ENCODE measurements at regions not wholly inside any gene's neighbourhood (a gene's known extent, or its start where the extent isn't known, plus 50 kb on each side); places are given as distances from the start of the nearest gene placed in this dataset.
A peak's percentile ranks its signal among the peaks of the same experiment; 100 is the strongest.

- TF ChIP-seq MYC (IDR thresholded peaks at IDR 0.05; ENCODE audit: low read depth, low read length): no peak
- no peak for TF ChIP-seq MAX (IDR thresholded peaks at IDR 0.05; ENCODE audit: low read depth, low read length)
- TF ChIP-seq POLR2A (IDR thresholded peaks at IDR 0.05; ENCODE audit: extremely low read depth, insufficient read length): no peak
- TF ChIP-seq CTCF (IDR thresholded peaks at IDR 0.05; ENCODE audit: low read depth, low read length): no peak
- H3K4me3 ChIP-seq (ENCODE audit: low read depth, low read length): no peak overlapping the region
- DNase-seq (ENCODE audit: low read depth): no peak
These were observed 572.4 kb upstream of the NCAM2 start for GRCh38 chr21:20425856-20426255.

- H3K4me3 ChIP-seq (ENCODE audit: low read depth, low read length): no peak overlapping the region
- no peak for DNase-seq (ENCODE audit: low read depth)
- TF ChIP-seq CTCF (IDR thresholded peaks at IDR 0.05; ENCODE audit: low read depth, low read length) (no peak), POLR2A (IDR thresholded peaks at IDR 0.05; ENCODE audit: extremely low read depth, insufficient read length) (no peak), MAX (IDR thresholded peaks at IDR 0.05; ENCODE audit: low read depth, low read length) (no peak), MYC (IDR thresholded peaks at IDR 0.05; ENCODE audit: low read depth, low read length) (no peak)
These were observed 557.9 kb upstream of the NCAM2 start for GRCh38 chr21:20440338-20440737.

GRCh38 chr21:20443558-20444155 is 554.6 kb upstream of the NCAM2 start:
- H3K4me3 ChIP-seq (ENCODE audit: low read depth, low read length): no peak overlapping the region
- TF ChIP-seq POLR2A (IDR thresholded peaks at IDR 0.05; ENCODE audit: extremely low read depth, insufficient read length) (no peak), CTCF (IDR thresholded peaks at IDR 0.05; ENCODE audit: low read depth, low read length) (peak; percentile 52), MYC (IDR thresholded peaks at IDR 0.05; ENCODE audit: low read depth, low read length) (no peak), MAX (IDR thresholded peaks at IDR 0.05; ENCODE audit: low read depth, low read length) (no peak)
- peak; percentile 40 for DNase-seq (ENCODE audit: low read depth)

- TF ChIP-seq POLR2A (IDR thresholded peaks at IDR 0.05; ENCODE audit: extremely low read depth, insufficient read length) (no peak), MAX (IDR thresholded peaks at IDR 0.05; ENCODE audit: low read depth, low read length) (no peak), MYC (IDR thresholded peaks at IDR 0.05; ENCODE audit: low read depth, low read length) (no peak), CTCF (IDR thresholded peaks at IDR 0.05; ENCODE audit: low read depth, low read length) (no peak)
- DNase-seq (ENCODE audit: low read depth): no peak
- no peak overlapping the region for H3K4me3 ChIP-seq (ENCODE audit: low read depth, low read length)
These were observed 552.2 kb upstream of the NCAM2 start for GRCh38 chr21:20445971-20446370.

GRCh38 chr21:20451046-20451445 is 547.2 kb upstream of the NCAM2 start:
- TF ChIP-seq POLR2A (IDR thresholded peaks at IDR 0.05; ENCODE audit: extremely low read depth, insufficient read length): no peak
- TF ChIP-seq CTCF (IDR thresholded peaks at IDR 0.05; ENCODE audit: low read depth, low read length): no peak
- TF ChIP-seq MAX (IDR thresholded peaks at IDR 0.05; ENCODE audit: low read depth, low read length): no peak
- no peak for DNase-seq (ENCODE audit: low read depth)
- H3K4me3 ChIP-seq (ENCODE audit: low read depth, low read length): no peak overlapping the region
